A673 (cell line): ENCODE measurements at regions not wholly inside any gene's neighbourhood (a gene's known extent, or its start where the extent isn't known, plus 50 kb on each side); places are given as distances from the start of the nearest gene placed in this dataset.

Experiments used
- CTCF ChIP-seq: fragments of 300-800, 200-600 bp; sonication (generic); conservative IDR thresholded peaks from 2 replicates; pipeline ENCODE4 v1.5.1; 2017; ENCODE audit warnings: low read depth, mild to moderate bottlenecking, antibody characterized with exemption, low read length, moderate library complexity, mixed read lengths
- EZH2 ChIP-seq: fragments of 200-600 bp; sonication (generic); IDR thresholded peaks from 2 replicates; pipeline ENCODE4 v1.6.1; 2017; ENCODE audit warnings: borderline replicate concordance, low read depth, mild to moderate bottlenecking, mixed read lengths, antibody characterized with exemption, low read length; ENCODE audit not compliant: poor library complexity, severe bottlenecking

GRCh38 chr22:49034836-49035817 is 792.5 kb downstream of the BRD1 start:
- TF ChIP-seq CTCF (no peak), EZH2 (no peak)
